ENCODE measurements at regions not wholly inside any gene's neighbourhood (a gene's known extent, or its start where the extent isn't known, plus 50 kb on each side); places are given as distances from the start of the nearest gene placed in this dataset.
"Not testable (repeated sequence)": the region's sequence is repeated elsewhere in the genome, so short reads cannot be mapped to it uniquely, and the experiment has no call there.

GRCh38 chr2:234814374-234814773 lies 137.4 kb upstream of the SH3BP4 start:
- no peak overlapping the region for H3K4me3 ChIP-seq (ENCODE audit: low read length)
- DNase-seq (ENCODE audit: low read depth, low spot score) = no peak

- H3K4me3 ChIP-seq (ENCODE audit: low read length) = no peak overlapping the region
- DNase-seq (ENCODE audit: low read depth, low spot score) = no peak
Observed at GRCh38 chr2:234812851-234813250, 139.0 kb upstream of the SH3BP4 start.

- no peak overlapping the region for H3K4me3 ChIP-seq (ENCODE audit: low read length)
- no peak for DNase-seq (ENCODE audit: low read depth, low spot score)
Observed at GRCh38 chr2:234808907-234809306, 142.9 kb upstream of the SH3BP4 start.

GRCh38 chr2:234806818-234807217 lies 145.0 kb upstream of the SH3BP4 start:
- no peak for DNase-seq (ENCODE audit: low read depth, low spot score)
- H3K4me3 ChIP-seq (ENCODE audit: low read length) = no peak overlapping the region

- no peak overlapping the region for H3K4me3 ChIP-seq (ENCODE audit: low read length)
- no peak for DNase-seq (ENCODE audit: low read depth, low spot score)
Observed at GRCh38 chr2:234805836-234806235, 146.0 kb upstream of the SH3BP4 start.

GRCh38 chr2:234804704-234805103 lies 147.1 kb upstream of the SH3BP4 start:
- no peak for DNase-seq (ENCODE audit: low read depth, low spot score)
- no peak overlapping the region for H3K4me3 ChIP-seq (ENCODE audit: low read length)

DNA sequence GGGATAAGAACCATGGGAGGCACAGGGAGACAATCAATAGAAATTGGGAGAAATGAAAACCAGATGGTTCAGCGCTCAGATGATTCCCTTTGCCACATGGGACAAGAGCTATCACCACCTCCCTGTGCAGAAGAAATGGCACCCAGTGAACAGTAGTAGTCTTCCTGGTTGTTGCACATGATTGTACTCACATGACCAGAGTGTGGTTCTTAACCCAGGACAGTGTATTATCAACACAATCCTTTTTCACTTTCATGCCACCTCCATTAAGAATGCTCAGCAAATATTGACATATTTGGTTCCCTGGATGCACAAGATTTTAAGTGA lies 149.0 kb upstream of the SH3BP4 start:
- H3K4me3 ChIP-seq (ENCODE audit: low read length) = no peak overlapping the region
- DNase-seq (ENCODE audit: low read depth, low spot score) = no peak

GRCh38 chr2:234802071-234802844 lies 149.6 kb upstream of the SH3BP4 start:
- DNase-seq (ENCODE audit: low read depth, low spot score) = no peak
- no peak overlapping the region for H3K4me3 ChIP-seq (ENCODE audit: low read length)

- DNase-seq (ENCODE audit: low read depth, low spot score) = peak; percentile 23
Observed at GRCh38 chr2:234797566-234798250, 154.1 kb upstream of the SH3BP4 start.

GRCh38 chr2:234796045-234796591 lies 155.7 kb upstream of the SH3BP4 start:
- no peak overlapping the region for H3K4me3 ChIP-seq (ENCODE audit: low read length)
- no peak for DNase-seq (ENCODE audit: low read depth, low spot score)

More at GRCh38 chr2:234797566-234798250, 154.1 kb upstream of the SH3BP4 start:
- no peak overlapping the region for H3K4me3 ChIP-seq (ENCODE audit: low read length)

DNA sequence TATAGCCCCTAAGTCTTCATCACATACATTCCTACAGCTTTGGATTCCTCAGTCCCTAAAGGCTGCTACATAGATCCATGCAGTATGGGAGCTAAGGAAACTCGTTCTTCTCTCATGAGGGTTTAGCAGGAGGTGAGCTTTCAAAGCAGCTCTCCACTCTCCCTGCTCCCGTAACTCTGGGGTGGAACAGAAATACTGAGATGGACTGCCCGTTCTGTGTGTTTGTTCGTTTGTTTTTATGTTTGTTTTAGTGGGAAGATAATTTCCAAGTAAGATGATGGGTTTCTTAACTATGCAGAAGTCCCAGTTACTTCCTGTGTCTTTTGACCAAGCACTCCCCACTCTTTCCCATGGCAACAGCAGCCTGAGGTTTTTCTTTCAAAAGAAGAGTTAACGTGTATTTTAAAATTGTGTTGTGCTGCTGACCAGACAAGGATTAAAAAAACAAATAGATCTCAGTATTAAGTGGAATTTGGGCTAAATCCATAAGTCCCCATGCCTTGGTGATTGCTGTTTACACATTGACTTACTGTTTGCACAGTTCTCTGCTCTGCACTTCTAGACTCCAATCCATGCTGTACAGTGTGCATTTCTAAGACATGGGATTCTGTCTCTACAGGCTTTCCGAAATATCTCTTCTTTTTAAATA lies 156.4 kb upstream of the SH3BP4 start:
- no peak overlapping the region for H3K4me3 ChIP-seq (ENCODE audit: low read length)
- no peak for DNase-seq (ENCODE audit: low read depth, low spot score)

GRCh38 chr2:234794866-234795265 lies 157.0 kb upstream of the SH3BP4 start:
- H3K4me3 ChIP-seq (ENCODE audit: low read length) = no peak overlapping the region
- DNase-seq (ENCODE audit: low read depth, low spot score) = no peak

- H3K4me3 ChIP-seq (ENCODE audit: low read length) = no peak overlapping the region
- no peak for DNase-seq (ENCODE audit: low read depth, low spot score)
Observed at GRCh38 chr2:234793212-234793785, 158.5 kb upstream of the SH3BP4 start.

- no peak for DNase-seq (ENCODE audit: low read depth, low spot score)
- no peak overlapping the region for H3K4me3 ChIP-seq (ENCODE audit: low read length)
Observed at GRCh38 chr2:234792621-234793022, 159.2 kb upstream of the SH3BP4 start.

DNA sequence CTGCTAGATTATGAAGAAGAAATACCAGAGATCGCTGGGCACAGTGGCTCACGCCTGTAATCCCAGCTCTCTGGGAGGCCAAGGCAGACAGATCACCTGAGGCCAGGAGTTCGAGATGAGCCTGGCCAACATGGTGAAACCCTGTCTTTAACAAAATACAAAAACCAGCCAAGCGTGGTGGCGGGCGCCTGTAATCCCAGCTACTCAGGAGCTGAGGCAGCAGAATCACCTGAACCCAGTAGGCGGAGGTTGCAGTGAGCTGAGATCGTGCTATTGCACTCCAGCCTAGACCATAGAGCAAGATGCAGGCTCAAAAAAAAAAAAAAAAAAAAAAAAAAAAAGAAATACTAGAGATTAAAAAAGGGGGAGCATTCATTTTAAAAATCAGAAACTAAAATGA lies 159.7 kb upstream of the SH3BP4 start:
- not testable (repeated sequence) for H3K4me3 ChIP-seq (ENCODE audit: low read length); DNase-seq (ENCODE audit: low read depth, low spot score)

- DNase-seq (ENCODE audit: low read depth, low spot score) = no peak
- no peak overlapping the region for H3K4me3 ChIP-seq (ENCODE audit: low read length)
Observed at GRCh38 chr2:234790380-234790779, 161.4 kb upstream of the SH3BP4 start.

- no peak overlapping the region for H3K4me3 ChIP-seq (ENCODE audit: low read length)
Observed at GRCh38 chr2:234789556-234790325, 162.1 kb upstream of the SH3BP4 start.

GRCh38 chr2:234788841-234789240 lies 163.0 kb upstream of the SH3BP4 start:
- no peak for DNase-seq (ENCODE audit: low read depth, low spot score)

More at GRCh38 chr2:234789556-234790325, 162.1 kb upstream of the SH3BP4 start:
- DNase-seq (ENCODE audit: low read depth, low spot score) = no peak

GRCh38 chr2:234788381-234788780 lies 163.4 kb upstream of the SH3BP4 start:
- no peak for DNase-seq (ENCODE audit: low read depth, low spot score)
- no peak overlapping the region for H3K4me3 ChIP-seq (ENCODE audit: low read length)

More at GRCh38 chr2:234788841-234789240, 163.0 kb upstream of the SH3BP4 start:
- no peak overlapping the region for H3K4me3 ChIP-seq (ENCODE audit: low read length)

Measured in Jurkat, Clone E6-1 (cell line).